Cardiac fibroblast (primary cell): ENCODE measurements at regions not wholly inside any gene's neighbourhood (a gene's known extent, or its start where the extent isn't known, plus 50 kb on each side); places are given as distances from the start of the nearest gene placed in this dataset.

Experiments used
- DNase-seq, 2 donors: peaks; one replicate each; pipeline versions ENCODE4 v3.0.0 to v3.0.0-alpha.2; 2010; ENCODE audit warnings: low read depth in 2 of 2
- H3K4me3 ChIP-seq, 2 donors: replicated peaks in 1 of 2; 1 replicate in 1 of 2; 2 replicates in 1 of 2; pipeline ENCODE4 v1.5.1; 2011; ENCODE audit warnings: low read depth in 2 of 2, low read length in 2 of 2, mild to moderate bottlenecking in 2 of 2, moderate library complexity in 1 of 2
- TF ChIP-seq, protein P1 (sequence below): IDR thresholded peaks from one replicate; pipeline ENCODE4 v1.5.1; 2011; ENCODE audit warnings: low read depth, mild to moderate bottlenecking, low read length, inconsistent platforms

DNA sequence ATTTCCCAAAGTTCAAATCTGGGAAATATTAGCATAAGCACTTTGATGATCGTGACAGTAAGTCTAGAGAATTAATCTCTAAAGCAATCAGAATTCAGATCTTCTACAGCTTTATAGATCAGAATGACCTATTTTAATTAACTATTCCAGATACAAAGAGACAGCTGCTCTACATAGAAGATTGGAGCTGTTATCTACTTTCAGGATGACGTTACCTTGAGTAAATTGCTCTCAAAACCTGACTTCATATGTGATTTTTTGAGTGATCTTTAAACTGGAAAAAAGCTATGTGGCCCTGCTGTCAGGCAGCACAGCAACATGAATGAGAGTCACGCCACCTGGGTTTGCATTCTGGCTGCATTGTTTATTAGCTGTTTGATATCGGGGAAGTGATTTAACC is 259.9 kb upstream of the CDH6 start:
- no peak for DNase-seq
- TF ChIP-seq, protein P1, sequence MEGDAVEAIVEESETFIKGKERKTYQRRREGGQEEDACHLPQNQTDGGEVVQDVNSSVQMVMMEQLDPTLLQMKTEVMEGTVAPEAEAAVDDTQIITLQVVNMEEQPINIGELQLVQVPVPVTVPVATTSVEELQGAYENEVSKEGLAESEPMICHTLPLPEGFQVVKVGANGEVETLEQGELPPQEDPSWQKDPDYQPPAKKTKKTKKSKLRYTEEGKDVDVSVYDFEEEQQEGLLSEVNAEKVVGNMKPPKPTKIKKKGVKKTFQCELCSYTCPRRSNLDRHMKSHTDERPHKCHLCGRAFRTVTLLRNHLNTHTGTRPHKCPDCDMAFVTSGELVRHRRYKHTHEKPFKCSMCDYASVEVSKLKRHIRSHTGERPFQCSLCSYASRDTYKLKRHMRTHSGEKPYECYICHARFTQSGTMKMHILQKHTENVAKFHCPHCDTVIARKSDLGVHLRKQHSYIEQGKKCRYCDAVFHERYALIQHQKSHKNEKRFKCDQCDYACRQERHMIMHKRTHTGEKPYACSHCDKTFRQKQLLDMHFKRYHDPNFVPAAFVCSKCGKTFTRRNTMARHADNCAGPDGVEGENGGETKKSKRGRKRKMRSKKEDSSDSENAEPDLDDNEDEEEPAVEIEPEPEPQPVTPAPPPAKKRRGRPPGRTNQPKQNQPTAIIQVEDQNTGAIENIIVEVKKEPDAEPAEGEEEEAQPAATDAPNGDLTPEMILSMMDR = no peak
- H3K4me3 ChIP-seq = no peak overlapping the region

GRCh38 chr5:30932273-30933017 is 261.0 kb upstream of the CDH6 start:
- no peak overlapping the region for H3K4me3 ChIP-seq
- TF ChIP-seq, protein P1 = no peak
- no peak for DNase-seq

GRCh38 chr5:30930736-30931135 is 262.8 kb upstream of the CDH6 start:
- TF ChIP-seq, protein P1 = no peak
- H3K4me3 ChIP-seq = no peak overlapping the region
- DNase-seq = peak; percentile 2 to 10

GRCh38 chr5:30928956-30929355 is 264.5 kb upstream of the CDH6 start:
- no peak for DNase-seq
- TF ChIP-seq, protein P1 = no peak
- no peak overlapping the region for H3K4me3 ChIP-seq

GRCh38 chr5:30926218-30926617 is 267.3 kb upstream of the CDH6 start:
- no peak overlapping the region for H3K4me3 ChIP-seq
- no peak for DNase-seq
- TF ChIP-seq, protein P1 = no peak

GRCh38 chr5:30921388-30921787 is 272.1 kb upstream of the CDH6 start:
- TF ChIP-seq, protein P1 = no peak
- no peak overlapping the region for H3K4me3 ChIP-seq
- DNase-seq = no peak

- no peak overlapping the region for H3K4me3 ChIP-seq
- TF ChIP-seq, protein P1 = no peak
- peak in 1 of 2 donors; percentile 38 for DNase-seq
Measured at GRCh38 chr5:30918171-30918570, 275.3 kb upstream of the CDH6 start.
